SK-N-SH (cell line): ENCODE measurements at regions not wholly inside any gene's neighbourhood (a gene's known extent, or its start where the extent isn't known, plus 50 kb on each side); places are given as distances from the start of the nearest gene placed in this dataset.

Experiments
- CTCF ChIA-PET: fragments of 300-600, 350-600 bp; formaldehyde crosslinking; extraction: SDS; loops from one replicate; lab custom pipeline; 2021; lab: Yijun Ruan, JAX
- POLR2A ChIA-PET: fragments of 350-600 bp; sonication (Branson Sonifier 250); formaldehyde crosslinking; extraction: SDS; loops from one replicate; lab custom pipeline; 2020; ENCODE audit warnings: antibody characterized with exemption, inconsistent platforms; lab: Yijun Ruan, JAX
- DNase-seq: peaks from one replicate; pipeline ENCODE4 v3.0.0; 2012
- H2AFZ ChIP-seq: fragments of 200-600 bp; sonication (generic); 2 replicates; pipeline ENCODE4 v1.8.1; 2016; ENCODE audit warnings: antibody characterized with exemption, mild to moderate bottlenecking, low read depth
- H3F3A ChIP-seq: fragments of 200-600 bp; sonication (generic); replicated peaks from 2 replicates; pipeline ENCODE3; 2016; ENCODE audit warnings: antibody characterized with exemption, mild to moderate bottlenecking; ENCODE audit not compliant: insufficient read depth
- H3K27ac ChIP-seq, 2 experiments: fragments of 200-500 bp in 1 of 2; fragments of 200-600 bp in 1 of 2; sonication (Bioruptor generic) in 1 of 2; sonication (generic), shearing (Covaris generic) in 1 of 2; 2 replicates each; pipeline versions ENCODE4 v1.5.1 to v1.6.1; 2014 to 2016; ENCODE audit warnings: low read depth in 2 of 2, inconsistent platforms in 1 of 2, low read length in 1 of 2, mild to moderate bottlenecking in 1 of 2, mixed read lengths in 1 of 2
- H3K27me3 ChIP-seq: fragments of 200-600 bp; sonication (generic), shearing (Covaris generic); 2 replicates; pipeline ENCODE4 v1.6.1; 2016; ENCODE audit warnings: mixed run types; ENCODE audit not compliant: insufficient read depth
- H3K36me3 ChIP-seq, 2 experiments: fragments of 200-500 bp in 1 of 2; fragments of 200-600 bp in 1 of 2; sonication (Bioruptor generic) in 1 of 2; sonication (generic) in 1 of 2; replicated peaks in 1 of 2; 2 replicates each; pipeline versions ENCODE3 to v1.5.1; 2014 to 2016; ENCODE audit warnings: low read length in 1 of 2, mild to moderate bottlenecking in 1 of 2; ENCODE audit not compliant: insufficient read depth in 2 of 2, control insufficient read depth in 1 of 2
- H3K4me1 ChIP-seq, 2 experiments: fragments of 200-500 bp in 1 of 2; fragments of 200-600 bp in 1 of 2; sonication (Bioruptor generic) in 1 of 2; sonication (generic), shearing (Covaris generic) in 1 of 2; 2 replicates each; pipeline versions ENCODE4 v1.5.1 to v1.6.1; 2014 to 2016; ENCODE audit warnings: low read depth in 1 of 2, low read length in 1 of 2, mixed run types in 1 of 2; ENCODE audit not compliant: insufficient read depth in 2 of 2, control insufficient read depth in 1 of 2
- H3K4me2 ChIP-seq: fragments of 200-600 bp; sonication (generic), shearing (Covaris generic); 2 replicates; pipeline ENCODE4 v1.6.1; 2017; ENCODE audit warnings: mixed run types
- H3K4me3 ChIP-seq, 2 experiments: fragments of 200-500 bp in 1 of 2; fragments of 200-600 bp in 1 of 2; sonication (Bioruptor generic) in 1 of 2; sonication (generic), shearing (Covaris generic) in 1 of 2; 2 replicates each; pipeline versions ENCODE4 v1.5.1 to v1.8.1; 2014 to 2016; ENCODE audit warnings: low read depth in 2 of 2, inconsistent platforms in 1 of 2, low read length in 1 of 2, mild to moderate bottlenecking in 1 of 2, mixed read lengths in 1 of 2, moderate library complexity in 1 of 2
- H3K79me2 ChIP-seq: fragments of 200-600 bp; sonication (generic); 2 replicates; pipeline ENCODE4 v1.8.1; 2017; ENCODE audit warnings: mild to moderate bottlenecking; ENCODE audit not compliant: insufficient read depth
- H3K9ac ChIP-seq: fragments of 200-600 bp; sonication (generic); 2 replicates; pipeline ENCODE4 v1.6.1; 2017; ENCODE audit warnings: mixed run types
- H3K9me2 ChIP-seq: fragments of 200-600 bp; sonication (generic); 2 replicates; pipeline ENCODE4 v1.6.1; 2017; ENCODE audit warnings: mixed run types
- H3K9me3 ChIP-seq: fragments of 200-600 bp; sonication (generic); 2 replicates; pipeline ENCODE4 v1.6.1; 2017; ENCODE audit warnings: mixed run types, mild to moderate bottlenecking, moderate library complexity
- H4K20me1 ChIP-seq: fragments of 200-600 bp; sonication (generic); 2 replicates; pipeline ENCODE4 v1.6.1; 2017; ENCODE audit warnings: mild to moderate bottlenecking, mixed run types; ENCODE audit not compliant: insufficient read depth
- CHD2 ChIP-seq: fragments of 150-350 bp; IDR thresholded peaks from 2 replicates; pipeline ENCODE4 v1.6.1; 2018; ENCODE audit warnings: low read length; ENCODE audit not compliant: partially characterized antibody
- CTCF ChIP-seq: fragments of 200-600 bp; sonication (generic); IDR thresholded peaks from 2 replicates; pipeline ENCODE4 v1.6.1; 2017; ENCODE audit warnings: antibody characterized with exemption, mild to moderate bottlenecking, moderate library complexity
- ELF1 ChIP-seq: IDR thresholded peaks from 2 replicates; pipeline ENCODE4 v1.4.0; 2012
- FOSL2 ChIP-seq: IDR thresholded peaks from 2 replicates; pipeline ENCODE4 v1.4.0; 2012; ENCODE audit warnings: low read depth, mild to moderate bottlenecking, moderate library complexity, borderline replicate concordance
- FOXJ3 ChIP-seq: sonication (generic); formaldehyde crosslinking; IDR thresholded peaks from 2 replicates; pipeline ENCODE4 v1.5.1; 2020; ENCODE audit warnings: mild to moderate bottlenecking, missing genetic modification reagents
- FOXM1 ChIP-seq: IDR thresholded peaks from 2 replicates; pipeline ENCODE4 v1.4.0; 2012; ENCODE audit warnings: low read depth, mild to moderate bottlenecking
- GABPA ChIP-seq: IDR thresholded peaks from 2 replicates; pipeline ENCODE4 v1.4.0; 2012; ENCODE audit warnings: low read depth, mild to moderate bottlenecking
- IRF3 ChIP-seq: fragments of 150-350 bp; IDR thresholded peaks from 2 replicates; pipeline ENCODE4 v1.6.1; 2016; ENCODE audit warnings: mild to moderate bottlenecking, low read depth, low read length
- MEF2A ChIP-seq: IDR thresholded peaks from 2 replicates; pipeline ENCODE4 v1.4.0; 2012; ENCODE audit warnings: low read depth, borderline replicate concordance
- NRF1 ChIP-seq: IDR thresholded peaks from 2 replicates; pipeline ENCODE4 v1.6.1; 2012; ENCODE audit warnings: low read depth, mild to moderate bottlenecking, low read length
- RAD21 ChIP-seq: IDR thresholded peaks from 2 replicates; pipeline ENCODE4 v1.6.1; 2012; ENCODE audit warnings: mild to moderate bottlenecking, low read length
- RCOR1 ChIP-seq: fragments of 150-350 bp; IDR thresholded peaks from 2 replicates; pipeline ENCODE4 v1.6.1; 2017; ENCODE audit warnings: antibody characterized with exemption, low read length
- RFX5 ChIP-seq: IDR thresholded peaks from 2 replicates; pipeline ENCODE4 v1.6.1; 2012; ENCODE audit warnings: mild to moderate bottlenecking, improper control_type of control experiment, low read length
- RXRA ChIP-seq: IDR thresholded peaks from 2 replicates; pipeline ENCODE4 v1.4.0; 2012; ENCODE audit warnings: low read depth, mild to moderate bottlenecking, borderline replicate concordance
- SIN3A ChIP-seq: IDR thresholded peaks from 2 replicates; pipeline ENCODE4 v1.6.1; 2012; ENCODE audit warnings: low read depth, mild to moderate bottlenecking, low read length, moderate library complexity, borderline replicate concordance
- TAF1 ChIP-seq: IDR thresholded peaks from 2 replicates; pipeline ENCODE4 v1.6.1; 2012; ENCODE audit warnings: low read depth, mild to moderate bottlenecking, low read length, moderate library complexity, borderline replicate concordance
- USF1 ChIP-seq: IDR thresholded peaks from 2 replicates; pipeline ENCODE4 v1.4.0; 2012; ENCODE audit warnings: low read depth, borderline replicate concordance
- USF2 ChIP-seq: fragments of 150-350 bp; IDR thresholded peaks from 2 replicates; pipeline ENCODE4 v1.6.1; 2017; ENCODE audit warnings: antibody characterized with exemption, low read length, low read depth, borderline replicate concordance
- YY1 ChIP-seq: IDR thresholded peaks from 2 replicates; pipeline ENCODE4 v1.4.0; 2012; ENCODE audit warnings: low read depth, mild to moderate bottlenecking
- WGBS: methylation state at CpG from one replicate; pipeline ENCODE4 v1.1.6; 2017; ENCODE audit warnings: low lambda C conversion rate; 5-methylcytosine and 5-hydroxymethylcytosine counted together

- Histone ChIP-seq H3K79me2 (no peaks in the 10 kb centered on the region), H3K9me3 (no peaks in the 10 kb centered on the region), H3K27ac (no peak overlapping the region), H3K9ac (no peak overlapping the region), H3F3A (no peaks in the 10 kb centered on the region), H4K20me1 (no peaks in the 10 kb centered on the region), H3K36me3 (no peaks in the 10 kb centered on the region), H3K4me2 (no peak overlapping the region), H3K9me2 (no peaks in the 10 kb centered on the region), H3K4me1 (no peaks in the 10 kb centered on the region), H3K4me3 (no peak overlapping the region), H3K27me3 (no peaks in the 10 kb centered on the region), H2AFZ (no peak overlapping the region)
- 27% methylated on average over 1 of the region's 1 CpG for WGBS
- ChIA-PET POLR2A (no interaction called here), CTCF (interaction anchor here (0.6 to 2.2 kb wide), 2 partner anchors 51 to 94 kb away, joined by 3 to 5 read pairs; no protein-coding TSS in a partner anchor)
- DNase-seq: no peak
- TF ChIP-seq FOXM1: no peak
- no peak for TF ChIP-seq USF1
- no peak for TF ChIP-seq YY1
- no peak for TF ChIP-seq RFX5
- no peak for TF ChIP-seq USF2
- TF ChIP-seq GABPA: no peak
- TF ChIP-seq FOSL2: no peak
- no peak for TF ChIP-seq MEF2A
- no peak for TF ChIP-seq TAF1
- no peak for TF ChIP-seq IRF3
- no peak for TF ChIP-seq RAD21
- no peak for TF ChIP-seq FOXJ3
- TF ChIP-seq CHD2: no peak
- no peak for TF ChIP-seq CTCF
- no peak for TF ChIP-seq SIN3A
- TF ChIP-seq RCOR1: no peak
- TF ChIP-seq ELF1: no peak
- TF ChIP-seq RXRA: no peak
- TF ChIP-seq NRF1: no peak
Measured at GRCh38 chr7:25311346-25311745, 83.1 kb upstream of the NPVF start.
